ENCODE measurements at regions not wholly inside any gene's neighbourhood (a gene's known extent, or its start where the extent isn't known, plus 50 kb on each side); places are given as distances from the start of the nearest gene placed in this dataset.

GRCh38 chr5:6307304-6307703 is 71.0 kb downstream of the MED10 start:
- Histone ChIP-seq H3K23me2 (ENCODE audit: low read depth, low read length) (peaks cover 5% of the 10 kb centered on the region; the same call in 1 of the 2 replicates), H4K20me1 (replicated peaks in 1 of 2; ENCODE audit: control insufficient read depth in 1 of 2, insufficient read depth in 2 of 2, low read length in 2 of 2) (peaks cover 3 to 8% of the 10 kb centered on the region in 2 experiments), H2BK120ac (replicated peaks; ENCODE audit: low read depth, low read length) (no peak overlapping the region), H3K4me2 (ENCODE audit: insufficient read depth in 1 of 2, low read depth in 2 of 2, low read length in 2 of 2) (no peak overlapping the region), H3K4ac (replicated peaks; ENCODE audit: insufficient read length, low read depth, low read length) (no peak overlapping the region), H3K9me3 (ENCODE audit: insufficient read depth in 2 of 2, low read depth in 1 of 2, low read length in 1 of 2) (no peaks in the 10 kb centered on the region), H3K79me2 (ENCODE audit: control insufficient read depth in 1 of 2, insufficient read depth in 2 of 2, low read length in 2 of 2) (no peaks in the 10 kb centered on the region), H2AK5ac (ENCODE audit: low read depth, low read length) (no peak overlapping the region), H4K5ac (ENCODE audit: insufficient read length, low read depth, low read length) (no peak overlapping the region), H3K23ac (ENCODE audit: insufficient read length) (no peak overlapping the region), H3K27me3 (replicated peaks in 1 of 4; ENCODE audit: control insufficient read depth in 3 of 4, extremely low read depth in 1 of 4, insufficient read depth in 3 of 4, low read length in 3 of 4) (peaks cover 35 to 65% (median 44%) of the 10 kb centered on the region in 4 experiments), H2BK5ac (ENCODE audit: low read depth, low read length) (no peak overlapping the region), H3K27ac (ENCODE audit: low read depth, low read length) (no peak overlapping the region), H3K18ac (ENCODE audit: extremely low read depth, low read length) (no peak overlapping the region), H3K79me1 (ENCODE audit: low read depth, low read length) (no peaks in the 10 kb centered on the region), H2BK20ac (ENCODE audit: low read length) (no peak overlapping the region), H3K56ac (replicated peaks; ENCODE audit: insufficient read length, low read depth, low read length) (no peak overlapping the region), H3K14ac (ENCODE audit: insufficient read length) (no peak overlapping the region), H4K91ac (replicated peaks; ENCODE audit: insufficient read length, low read length) (no peak overlapping the region), H3K36me3 (ENCODE audit: control insufficient read depth in 2 of 4, insufficient read depth in 4 of 4, low read length in 3 of 4) (no peaks in the 10 kb centered on the region), H2AFZ (ENCODE audit: low read length) (no peak overlapping the region), H3K4me3 (ENCODE audit: extremely low read depth in 1 of 4, insufficient read depth in 2 of 4, low read depth in 3 of 4, low read length in 4 of 4) (no peak overlapping the region), H3K4me1 (replicated peaks in 1 of 4; ENCODE audit: control insufficient read depth in 3 of 4, insufficient read depth in 4 of 4, low read length in 3 of 4) (peaks cover 0 to 3% (median 1%) of the 10 kb centered on the region in 4 experiments; a peak in 2 of 7 replicates), H2BK15ac (ENCODE audit: low read length) (no peak overlapping the region), H2BK12ac (ENCODE audit: low read depth, low read length) (no peak overlapping the region), H3K9ac (replicated peaks in 1 of 4; ENCODE audit: extremely low read depth in 1 of 4, low read depth in 3 of 4, low read length in 3 of 4) (no peak overlapping the region), H4K8ac (ENCODE audit: extremely low read depth, insufficient read depth, low read length) (no peak overlapping the region)
- WGBS, 2 experiments (ENCODE audit: extremely low coverage in 1 of 2, insufficient coverage in 1 of 2, insufficient read length in 1 of 2, insufficient replicate concordance in 2 of 2, low coverage in 1 of 2, low lambda C conversion rate in 2 of 2, missing lambda C conversion rate in 1 of 2), result 87% methylated on average over 5 of the region's 5 CpGs; no CpG with 5 or more reads in 1 of the 2 experiments
- POLR2A ChIA-PET (ENCODE audit: partially characterized antibody), result no interaction called here
- no peak for DNase-seq (ENCODE audit: low read depth in 1 of 2, low spot score in 2 of 2)
- no peak for FAIRE-seq
- CTCF ChIA-PET (ENCODE audit: partially characterized antibody), result no interaction called here
- TF ChIP-seq, protein P1, sequence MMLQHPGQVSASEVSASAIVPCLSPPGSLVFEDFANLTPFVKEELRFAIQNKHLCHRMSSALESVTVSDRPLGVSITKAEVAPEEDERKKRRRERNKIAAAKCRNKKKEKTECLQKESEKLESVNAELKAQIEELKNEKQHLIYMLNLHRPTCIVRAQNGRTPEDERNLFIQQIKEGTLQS (IDR thresholded peaks at IDR 0.05; ENCODE audit: insufficient read depth, low read depth, low read length), result no peak
- no peak for TF ChIP-seq EZH2 (IDR thresholded peaks at IDR 0.05; ENCODE audit: low read depth, low read length, severe bottlenecking)
- no peak for TF ChIP-seq TAF1 (IDR thresholded peaks at IDR 0.05; ENCODE audit: low read depth, low read length)
- no peak for TF ChIP-seq CHD2 (IDR thresholded peaks at IDR 0.05; ENCODE audit: low read length)
- TF ChIP-seq RBBP5 (IDR thresholded peaks at IDR 0.05; ENCODE audit: borderline replicate concordance, low read depth, low read length), result no peak
- no peak for TF ChIP-seq MAFK (IDR thresholded peaks at IDR 0.05; ENCODE audit: low read depth, low read length)
- TF ChIP-seq, protein P2, sequence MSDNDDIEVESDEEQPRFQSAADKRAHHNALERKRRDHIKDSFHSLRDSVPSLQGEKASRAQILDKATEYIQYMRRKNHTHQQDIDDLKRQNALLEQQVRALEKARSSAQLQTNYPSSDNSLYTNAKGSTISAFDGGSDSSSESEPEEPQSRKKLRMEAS (IDR thresholded peaks at IDR 0.05), result no peak
- TF ChIP-seq, protein P3, sequence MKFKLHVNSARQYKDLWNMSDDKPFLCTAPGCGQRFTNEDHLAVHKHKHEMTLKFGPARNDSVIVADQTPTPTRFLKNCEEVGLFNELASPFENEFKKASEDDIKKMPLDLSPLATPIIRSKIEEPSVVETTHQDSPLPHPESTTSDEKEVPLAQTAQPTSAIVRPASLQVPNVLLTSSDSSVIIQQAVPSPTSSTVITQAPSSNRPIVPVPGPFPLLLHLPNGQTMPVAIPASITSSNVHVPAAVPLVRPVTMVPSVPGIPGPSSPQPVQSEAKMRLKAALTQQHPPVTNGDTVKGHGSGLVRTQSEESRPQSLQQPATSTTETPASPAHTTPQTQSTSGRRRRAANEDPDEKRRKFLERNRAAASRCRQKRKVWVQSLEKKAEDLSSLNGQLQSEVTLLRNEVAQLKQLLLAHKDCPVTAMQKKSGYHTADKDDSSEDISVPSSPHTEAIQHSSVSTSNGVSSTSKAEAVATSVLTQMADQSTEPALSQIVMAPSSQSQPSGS (IDR thresholded peaks at IDR 0.05; ENCODE audit: low read length), result no peak
- no peak for TF ChIP-seq SIRT6 (IDR thresholded peaks at IDR 0.05; ENCODE audit: low read length)
- TF ChIP-seq EGR1 (IDR thresholded peaks at IDR 0.05; ENCODE audit: borderline replicate concordance, low read depth, low read length), result no peak
- TF ChIP-seq HDAC6 (IDR thresholded peaks at IDR 0.05; ENCODE audit: low read depth, low read length), result no peak
- no peak for TF ChIP-seq SP2 (IDR thresholded peaks at IDR 0.05; ENCODE audit: low read length)
- TF ChIP-seq POLR2AphosphoS5 (IDR thresholded peaks at IDR 0.05; ENCODE audit: low read depth, low read length), result no peak
- TF ChIP-seq CREB1 (IDR thresholded peaks at IDR 0.05), result no peak

All from H1 (cell line).